ACC112 (cell line): ENCODE measurements at regions not wholly inside any gene's neighbourhood (a gene's known extent, or its start where the extent isn't known, plus 50 kb on each side); places are given as distances from the start of the nearest gene placed in this dataset.

Experiments
- H2AFZ ChIP-seq: fragments of 200-600 bp; sonication (generic); one replicate; pipeline ENCODE4 v1.6.0; 2017; ENCODE audit warnings: antibody characterized with exemption, low read length; ENCODE audit not compliant: unreplicated experiment
- H3K27ac ChIP-seq: fragments of 200-600 bp; sonication (generic); 2 replicates; pipeline ENCODE4 v1.5.1; 2014; ENCODE audit warnings: low read depth, mild to moderate bottlenecking, antibody characterized with exemption, low read length, moderate library complexity
- H3K27me3 ChIP-seq: fragments of 200-600 bp; sonication (generic); 2 replicates; pipeline ENCODE4 v1.6.1; 2014; ENCODE audit warnings: mild to moderate bottlenecking, antibody characterized with exemption, low read length, moderate library complexity, mixed read lengths; ENCODE audit not compliant: insufficient read depth
- H3K36me3 ChIP-seq: fragments of 200-600 bp; sonication (generic); 2 replicates; pipeline ENCODE4 v1.6.1; 2016; ENCODE audit warnings: mild to moderate bottlenecking, antibody characterized with exemption, low read length, moderate library complexity, mixed read lengths; ENCODE audit not compliant: insufficient read depth
- H3K4me1 ChIP-seq: fragments of 200-600 bp; sonication (generic); one replicate; pipeline ENCODE4 v1.6.1; 2016; ENCODE audit warnings: low read length, mixed read lengths; ENCODE audit not compliant: insufficient read depth, unreplicated experiment, control insufficient read depth
- H3K4me3 ChIP-seq: fragments of 200-600 bp; sonication (generic); 2 replicates; pipeline ENCODE4 v1.5.1; 2014; ENCODE audit warnings: mild to moderate bottlenecking, low read depth, low read length
- H3K79me2 ChIP-seq: fragments of 200-600 bp; sonication (generic); one replicate; pipeline ENCODE4 v1.6.0; 2016; ENCODE audit warnings: low read length; ENCODE audit not compliant: control insufficient read depth, unreplicated experiment, insufficient read depth

DNA sequence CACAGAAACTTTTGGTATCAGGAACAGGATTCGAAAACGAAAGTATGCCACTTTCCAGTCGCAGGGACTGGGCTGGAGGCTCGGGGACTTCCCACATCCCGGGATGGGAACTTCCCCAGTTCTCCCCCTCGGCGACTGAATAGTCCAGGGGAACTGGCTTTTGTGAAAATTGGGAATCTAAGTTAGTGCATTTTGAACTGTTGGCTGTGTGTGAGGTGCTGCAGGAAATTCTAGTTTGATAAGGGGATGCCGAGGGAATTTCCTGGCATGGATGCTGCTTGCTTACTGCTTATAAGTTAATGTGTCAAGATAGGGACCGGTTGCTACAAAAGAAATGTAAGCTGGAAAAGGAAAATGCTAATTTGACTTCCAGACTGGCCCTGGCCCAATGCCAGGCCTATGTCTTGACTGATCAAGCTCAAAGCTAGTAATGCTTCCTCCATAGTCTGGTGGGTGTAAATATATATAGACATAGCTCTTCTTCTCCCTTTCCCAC is 73.4 kb upstream of the EIF5 start:
- Histone ChIP-seq H3K79me2 (no peaks in the 10 kb centered on the region), H3K36me3 (no peaks in the 10 kb centered on the region), H2AFZ (peak overlapping the region; percentile 97), H3K27ac (peak overlapping the region; percentile 67), H3K27me3 (no peaks in the 10 kb centered on the region), H3K4me1 (peaks cover 6% of the 10 kb centered on the region), H3K4me3 (peak overlapping the region; percentile 78)

DNA sequence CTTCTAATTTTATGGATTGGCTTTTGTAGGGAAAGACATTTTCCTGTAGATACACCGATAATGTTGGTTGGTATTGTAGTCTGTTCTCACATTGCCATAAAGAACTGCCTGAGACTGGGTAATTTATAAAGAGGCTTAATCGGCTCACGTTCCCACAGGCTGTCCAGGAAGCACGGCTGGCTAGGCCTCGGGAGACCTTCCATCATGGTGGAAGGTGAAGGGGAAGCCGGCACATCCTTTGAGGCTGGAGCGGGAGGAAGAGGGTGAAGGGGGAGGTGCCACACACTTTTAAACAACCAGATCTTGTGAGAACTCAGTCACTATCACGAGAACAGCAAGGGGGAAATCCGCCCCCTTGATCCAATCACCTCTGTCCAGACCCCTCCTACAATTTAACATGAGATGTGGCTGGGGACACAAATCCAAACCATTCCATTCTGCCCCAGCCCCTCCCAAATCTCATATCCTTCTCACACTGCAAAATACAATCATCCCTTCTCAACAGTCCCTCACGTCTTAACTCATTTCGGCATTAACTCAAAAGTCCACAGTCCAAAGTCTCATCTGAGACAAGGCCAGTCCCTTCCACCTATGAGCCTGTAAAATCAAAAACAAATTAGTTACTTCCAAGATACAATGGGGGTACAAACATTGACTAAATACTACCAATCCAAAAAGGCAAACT is 66.7 kb upstream of the EIF5 start:
- Histone ChIP-seq H3K79me2 (no peaks in the 10 kb centered on the region), H3K4me1 (no peaks in the 10 kb centered on the region), H2AFZ (no peak overlapping the region), H3K27ac (no peak overlapping the region), H3K4me3 (no peak overlapping the region), H3K27me3 (no peaks in the 10 kb centered on the region), H3K36me3 (no peaks in the 10 kb centered on the region)

DNA sequence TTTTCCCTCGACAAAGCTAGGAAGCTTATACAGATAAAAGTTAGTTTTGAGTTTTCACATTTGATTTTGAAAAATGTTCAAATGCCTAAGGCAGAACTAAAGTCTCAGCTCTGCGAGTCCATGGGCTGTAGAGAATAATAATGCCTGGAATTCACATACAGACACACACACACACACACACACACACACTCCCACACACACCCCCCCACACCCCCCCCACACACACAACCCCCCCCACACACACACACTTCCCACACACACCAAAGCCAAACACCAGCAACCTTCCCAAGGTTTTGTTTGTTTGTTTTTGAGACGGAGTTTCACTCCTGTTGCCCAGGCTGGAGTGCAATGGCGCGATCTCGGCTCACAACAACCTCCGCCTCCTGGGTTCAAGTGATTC is 62.8 kb upstream of the EIF5 start:
- Histone ChIP-seq H3K4me3 (no peak overlapping the region), H3K27ac (no peak overlapping the region), H3K4me1 (no peaks in the 10 kb centered on the region), H3K27me3 (peaks cover 29% of the 10 kb centered on the region), H3K36me3 (no peaks in the 10 kb centered on the region), H2AFZ (no peak overlapping the region), H3K79me2 (no peaks in the 10 kb centered on the region)

DNA sequence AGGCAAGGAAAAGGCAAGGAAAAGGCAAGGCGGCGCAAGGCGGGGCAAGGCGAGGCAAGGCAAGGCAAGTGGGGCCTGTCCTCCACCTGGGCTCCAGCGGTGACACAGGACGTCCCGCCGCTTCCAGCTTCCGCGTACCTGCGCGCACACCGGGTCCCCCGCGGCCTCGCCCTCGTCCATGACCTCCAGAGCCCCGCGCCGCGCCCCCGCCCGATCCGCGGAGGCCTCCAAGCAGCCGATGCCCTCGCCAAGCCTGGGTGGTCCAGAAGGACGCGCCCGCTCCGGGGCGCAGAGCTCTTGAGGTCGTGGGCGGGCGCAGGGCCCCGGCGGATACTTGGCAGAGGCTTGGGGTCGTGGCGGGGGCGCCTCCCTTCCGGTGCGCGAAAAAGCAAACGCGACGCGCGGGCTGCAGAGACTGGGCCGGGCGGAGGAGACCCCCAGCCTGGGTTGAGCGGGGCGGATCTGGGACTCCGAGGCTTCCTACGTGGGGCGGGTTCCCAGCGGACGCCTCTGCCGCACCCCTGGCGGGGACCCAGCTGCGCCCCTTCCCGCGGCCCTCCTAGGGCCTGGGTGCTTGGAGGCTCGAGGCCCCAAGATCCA is 60.8 kb upstream of the EIF5 start:
- no peaks in the 10 kb centered on the region for H3K4me1 ChIP-seq
- no peak overlapping the region for H3K27ac ChIP-seq
- H3K4me3 ChIP-seq = peak overlapping the region; percentile 71
- peak overlapping the region; percentile 7 for H2AFZ ChIP-seq
- H3K27me3 ChIP-seq = peaks cover 38% of the 10 kb centered on the region
- H3K79me2 ChIP-seq = no peaks in the 10 kb centered on the region
- no peaks in the 10 kb centered on the region for H3K36me3 ChIP-seq

DNA sequence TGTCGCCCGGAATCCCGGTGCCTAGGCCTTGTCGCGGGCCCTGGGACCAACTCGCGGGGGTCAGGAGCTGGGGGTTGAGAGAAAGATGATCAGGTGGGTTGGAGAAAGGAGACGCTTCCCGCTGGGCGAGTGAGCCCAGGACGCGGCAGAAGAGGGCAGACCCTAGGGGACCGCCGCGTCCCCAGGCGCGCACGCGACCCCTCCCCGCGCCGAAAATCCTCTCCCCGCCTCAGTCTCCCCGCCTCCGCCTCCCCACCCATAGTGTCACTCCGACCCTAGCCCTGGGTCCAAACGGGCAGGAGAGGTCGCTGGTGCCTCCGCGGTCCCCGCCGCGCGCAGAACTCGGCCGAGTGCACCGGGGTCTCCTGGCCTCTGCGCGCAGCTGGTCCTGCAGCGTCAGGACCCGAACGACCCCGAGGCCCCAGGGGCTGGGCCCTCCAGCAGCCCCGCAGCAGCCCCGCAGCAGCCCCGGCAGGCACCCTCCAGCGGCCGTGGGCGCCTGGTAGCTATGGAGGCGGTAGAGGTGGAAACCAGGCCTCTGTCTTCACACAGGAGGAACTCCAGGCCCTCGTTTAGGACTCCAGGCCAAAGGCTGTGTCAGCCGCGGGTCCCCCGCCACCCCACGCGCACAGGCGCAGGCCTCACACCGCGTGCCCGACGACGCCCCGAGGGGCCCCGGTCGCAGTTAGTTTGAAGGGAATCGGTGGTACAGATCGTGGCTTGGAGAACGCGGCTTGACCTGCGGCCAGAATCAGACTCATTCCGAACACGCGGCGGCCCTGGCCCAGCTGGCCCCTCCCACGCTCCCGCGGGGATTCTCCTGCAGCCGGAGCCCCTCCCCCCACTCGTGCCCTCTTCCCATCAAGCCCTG is 60.1 kb upstream of the EIF5 start:
- H3K27me3 ChIP-seq = peaks cover 44% of the 10 kb centered on the region
- no peak overlapping the region for H2AFZ ChIP-seq
- H3K36me3 ChIP-seq = no peaks in the 10 kb centered on the region
- H3K4me3 ChIP-seq = peak overlapping the region; percentile 71
- no peaks in the 10 kb centered on the region for H3K79me2 ChIP-seq
- H3K4me1 ChIP-seq = no peaks in the 10 kb centered on the region
- no peak overlapping the region for H3K27ac ChIP-seq

DNA sequence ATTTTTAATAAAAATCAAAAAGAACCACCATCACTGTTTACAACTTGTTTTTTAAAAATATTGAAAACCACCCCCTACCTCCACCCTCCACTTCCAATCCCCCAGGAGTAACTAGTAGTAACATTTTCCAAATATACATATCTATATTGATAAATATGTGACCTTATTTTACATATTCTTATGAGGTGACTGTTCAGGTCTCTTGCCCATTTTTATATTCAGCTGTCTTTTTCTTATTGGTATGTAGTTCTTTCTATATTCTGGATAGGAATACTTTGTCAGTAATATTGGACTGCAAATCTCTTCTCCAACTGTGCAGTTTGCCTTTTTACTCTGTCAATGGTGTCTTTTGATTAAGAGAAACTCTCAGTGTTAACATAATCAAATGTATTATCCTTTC is 59.0 kb upstream of the EIF5 start:
- H2AFZ ChIP-seq = no peak overlapping the region
- H3K79me2 ChIP-seq = no peaks in the 10 kb centered on the region
- H3K4me1 ChIP-seq = no peaks in the 10 kb centered on the region
- H3K36me3 ChIP-seq = no peaks in the 10 kb centered on the region
- peaks cover 53% of the 10 kb centered on the region for H3K27me3 ChIP-seq
- H3K4me3 ChIP-seq = no peak overlapping the region
- no peak overlapping the region for H3K27ac ChIP-seq

DNA sequence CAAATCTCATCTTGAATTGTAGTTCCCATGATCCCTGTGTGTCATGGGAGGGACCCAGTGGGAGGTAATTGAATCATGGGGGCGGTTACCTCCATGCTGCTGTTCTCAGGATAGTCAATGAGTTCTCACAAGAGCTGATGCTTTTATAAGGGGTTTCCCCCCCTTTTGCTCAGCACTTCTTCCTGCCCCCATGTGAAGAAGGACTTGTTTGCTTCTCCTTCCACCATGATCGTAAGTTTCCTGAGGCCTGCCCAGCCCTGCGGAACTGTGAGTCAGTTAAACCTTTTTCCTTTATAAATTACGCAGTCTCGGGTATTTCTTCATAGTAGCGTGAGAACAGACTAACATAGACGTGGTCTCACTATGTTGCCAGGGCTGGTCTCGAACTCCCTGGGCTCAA is 56.1 kb upstream of the EIF5 start:
- H3K27me3 ChIP-seq = peaks cover 53% of the 10 kb centered on the region
- H3K4me3 ChIP-seq = no peak overlapping the region
- H3K79me2 ChIP-seq = no peaks in the 10 kb centered on the region
- H2AFZ ChIP-seq = no peak overlapping the region
- H3K36me3 ChIP-seq = no peaks in the 10 kb centered on the region
- no peak overlapping the region for H3K27ac ChIP-seq
- no peaks in the 10 kb centered on the region for H3K4me1 ChIP-seq

DNA sequence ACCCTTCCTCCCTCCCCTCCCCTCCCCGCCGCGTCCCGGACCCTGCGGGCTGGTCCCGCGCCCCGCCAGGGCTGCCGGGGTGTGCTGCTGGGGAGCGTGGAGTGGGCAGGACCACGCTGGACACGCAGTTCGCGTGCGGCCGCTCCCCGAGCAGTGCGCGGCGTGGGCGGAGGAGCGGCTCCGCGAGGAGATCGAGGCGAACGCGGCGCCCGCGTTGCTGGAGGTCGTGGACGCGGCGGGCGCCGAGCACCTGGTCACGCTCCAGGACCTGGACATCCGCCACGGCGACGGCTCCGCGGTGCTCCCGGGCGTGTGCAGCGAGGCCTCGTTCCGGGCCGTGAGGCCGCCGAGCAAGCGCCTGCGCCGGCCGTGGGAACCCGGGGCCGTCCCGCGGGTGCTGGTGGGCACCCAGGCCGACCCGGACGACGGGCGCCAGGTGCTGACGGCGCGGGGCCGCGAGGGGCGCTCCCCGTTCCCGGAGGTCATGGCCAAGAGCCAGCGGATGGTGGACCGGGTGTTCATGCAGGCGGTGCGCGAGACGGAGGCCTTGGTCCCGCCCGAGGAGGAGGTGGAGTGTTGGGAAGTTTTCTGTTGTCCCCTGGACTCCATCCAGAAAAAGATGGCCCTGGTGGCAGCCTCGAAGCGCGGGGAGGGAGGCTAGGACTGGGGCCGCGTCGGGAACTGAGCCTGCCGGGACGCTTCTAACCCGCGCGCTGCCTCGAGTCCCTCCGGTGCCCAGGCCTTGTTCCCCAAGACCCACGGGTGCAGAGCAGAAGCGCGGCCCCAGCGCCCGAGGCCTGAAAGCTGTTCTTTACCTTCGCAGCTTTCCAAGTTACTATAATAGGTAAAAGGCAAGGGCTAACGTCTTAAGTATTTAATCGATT is 54.7 kb upstream of the EIF5 start:
- Histone ChIP-seq H3K4me3 (peak overlapping the region; percentile 68; the same call in 1 of the 2 replicates), H3K27me3 (peaks cover 39% of the 10 kb centered on the region), H2AFZ (no peak overlapping the region)

DNA sequence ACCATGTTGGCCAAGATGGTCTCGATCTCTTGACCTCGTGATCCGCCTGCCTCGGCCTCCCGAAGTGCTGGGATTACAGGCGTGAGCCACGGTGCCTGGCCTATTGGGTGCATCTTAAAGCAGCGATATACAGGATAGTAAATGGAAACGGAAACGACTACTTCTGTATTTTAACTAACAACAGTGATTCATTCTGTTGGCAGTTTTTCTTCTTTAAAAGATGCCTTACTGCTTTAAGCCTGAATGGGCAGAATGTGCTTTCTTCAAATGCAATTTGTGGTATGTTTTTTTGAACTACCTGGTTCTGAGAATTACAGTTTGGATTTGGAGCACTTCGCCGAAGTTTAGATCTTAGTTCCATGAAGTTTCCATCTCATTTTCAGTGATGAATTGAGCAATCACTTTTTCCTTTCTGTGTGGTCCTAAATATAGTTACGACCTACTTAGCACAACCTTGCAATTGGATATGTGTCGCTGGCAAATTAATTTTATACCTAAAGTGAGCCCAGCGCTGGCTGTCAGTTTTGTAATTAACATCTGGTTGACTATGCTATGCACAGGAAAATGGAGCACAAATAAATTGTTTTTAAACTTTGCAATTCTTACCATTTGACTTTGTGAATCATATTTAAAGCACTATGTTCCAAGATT is 53.6 kb upstream of the EIF5 start:
- Histone ChIP-seq H3K36me3 (no peaks in the 10 kb centered on the region), H2AFZ (no peak overlapping the region), H3K4me1 (peaks cover 10% of the 10 kb centered on the region), H3K79me2 (no peaks in the 10 kb centered on the region), H3K27me3 (peaks cover 29% of the 10 kb centered on the region), H3K4me3 (no peak overlapping the region), H3K27ac (no peak overlapping the region)

More for the DNA sequence above, 54.7 kb upstream of the EIF5 start:
- peaks cover under 1% of the 10 kb centered on the region for H3K4me1 ChIP-seq
- H3K27ac ChIP-seq = no peak overlapping the region
- H3K79me2 ChIP-seq = no peaks in the 10 kb centered on the region
- no peaks in the 10 kb centered on the region for H3K36me3 ChIP-seq
